Stimulated activated CD8-positive, alpha-beta memory T cell treated with anti-CD3 and anti-CD28 coated beads, Interleukin-15, amount 100 ng/mL, for 48 hours (primary cell): ENCODE measurements at regions not wholly inside any gene's neighbourhood (a gene's known extent, or its start where the extent isn't known, plus 50 kb on each side); places are given as distances from the start of the nearest gene placed in this dataset.

ENCODE experiments used
- DNase-seq, 2 donors: peaks; one replicate each; pipeline ENCODE4 v3.0.0-alpha.2; 2020; ENCODE audit warnings: low read depth in 2 of 2

GRCh38 chr14:101177301-101177971, 273.9 kb upstream of the RTL1 start:
- no peak for DNase-seq

- no peak for DNase-seq
Measured at GRCh38 chr14:101178184-101179072, 274.9 kb upstream of the RTL1 start.

GRCh38 chr14:101179691-101180211, 276.2 kb upstream of the RTL1 start:
- no peak for DNase-seq

- DNase-seq = no peak
Measured at GRCh38 chr14:101181446-101182313, 278.2 kb upstream of the RTL1 start.

GRCh38 chr14:101182476-101182875, 279.0 kb upstream of the RTL1 start:
- DNase-seq = no peak

GRCh38 chr14:101183376-101184103, 280.0 kb upstream of the RTL1 start:
- DNase-seq = no peak

GRCh38 chr14:101184104-101184455, 280.6 kb upstream of the RTL1 start:
- DNase-seq = no peak

- DNase-seq = no peak
Measured at GRCh38 chr14:101184572-101184971, 281.1 kb upstream of the RTL1 start.

GRCh38 chr14:101185073-101185835, 281.7 kb upstream of the RTL1 start:
- DNase-seq = no peak

- no peak for DNase-seq
Measured at GRCh38 chr14:101185946-101186345, 282.4 kb upstream of the RTL1 start.

GRCh38 chr14:101186544-101186943, 283.0 kb upstream of the RTL1 start:
- DNase-seq = no peak

- DNase-seq = no peak
Measured at GRCh38 chr14:101186992-101187815, 283.7 kb upstream of the RTL1 start.

- DNase-seq = no peak
Measured at GRCh38 chr14:101187816-101188570, 284.5 kb upstream of the RTL1 start.

- no peak for DNase-seq
Measured at GRCh38 chr14:101188571-101188915, 285.0 kb upstream of the RTL1 start.

- DNase-seq = no peak
Measured at GRCh38 chr14:101189266-101189665, 285.7 kb upstream of the RTL1 start.

- DNase-seq = no peak
Measured at GRCh38 chr14:101189962-101190560, 286.5 kb upstream of the RTL1 start.

- DNase-seq = no peak
Measured at GRCh38 chr14:101191101-101191720, 287.7 kb upstream of the RTL1 start.
